ENCODE measurements at regions not wholly inside any gene's neighbourhood (a gene's known extent, or its start where the extent isn't known, plus 50 kb on each side); places are given as distances from the start of the nearest gene placed in this dataset.
"Not testable (repeated sequence)": the region's sequence is repeated elsewhere in the genome, so short reads cannot be mapped to it uniquely, and the experiment has no call there.

- CTCF ChIA-PET, result no interaction called here
- no peak for TF ChIP-seq L3MBTL2 (conservative IDR thresholded peaks at IDR 0.05)
- no peak for TF ChIP-seq FOXA1 (IDR thresholded peaks at IDR 0.05)
- no peak for TF ChIP-seq NFRKB (IDR thresholded peaks at IDR 0.05)
- no peak for TF ChIP-seq FOXK2 (IDR thresholded peaks at IDR 0.05)
- TF ChIP-seq SUZ12 (IDR thresholded peaks at IDR 0.05), result no peak
- TF ChIP-seq ELF4 (IDR thresholded peaks at IDR 0.05), result no peak
- no peak for TF ChIP-seq LEF1 (IDR thresholded peaks at IDR 0.05; ENCODE audit: borderline replicate concordance)
- POLR2A ChIA-PET, result no interaction called here
- no peak for DNase-seq (ENCODE audit: extremely low spot score)
Observed at GRCh38 chr2:182503886-182504285, 77.0 kb upstream of the PDE1A start.

- ChIA-PET POLR2A (no interaction called here), CTCF (no interaction called here)
- no peak for DNase-seq (ENCODE audit: extremely low spot score)
- TF ChIP-seq TARDBP (IDR thresholded peaks at IDR 0.05), result no peak
- TF ChIP-seq PKNOX1 (IDR thresholded peaks at IDR 0.05), result no peak
- no peak for TF ChIP-seq ZNF384 (IDR thresholded peaks at IDR 0.05)
- TF ChIP-seq CTBP1 (IDR thresholded peaks at IDR 0.05; ENCODE audit: borderline replicate concordance), result no peak
- TF ChIP-seq ARNT (IDR thresholded peaks at IDR 0.05), result no peak
- no peak for TF ChIP-seq FOXK2 (IDR thresholded peaks at IDR 0.05)
- TF ChIP-seq BHLHE40 (IDR thresholded peaks at IDR 0.05; ENCODE audit: borderline replicate concordance), result no peak
- no peak for TF ChIP-seq SUZ12 (IDR thresholded peaks at IDR 0.05)
- TF ChIP-seq L3MBTL2 (conservative IDR thresholded peaks at IDR 0.05), result no peak
- TF ChIP-seq FOXA1 (IDR thresholded peaks at IDR 0.05), result no peak
Observed at GRCh38 chr2:182504903-182505302, 78.1 kb upstream of the PDE1A start.

- CTCF ChIA-PET, result no interaction called here
- no peak for DNase-seq (ENCODE audit: extremely low spot score)
- TF ChIP-seq SP1 (IDR thresholded peaks at IDR 0.05), result no peak
- no peak for TF ChIP-seq L3MBTL2 (conservative IDR thresholded peaks at IDR 0.05)
- no peak for TF ChIP-seq FOXM1 (IDR thresholded peaks at IDR 0.05; ENCODE audit: borderline replicate concordance)
- TF ChIP-seq HDGF (IDR thresholded peaks at IDR 0.05; ENCODE audit: borderline replicate concordance), result no peak
- no peak for TF ChIP-seq FOXK2 (IDR thresholded peaks at IDR 0.05)
- TF ChIP-seq TARDBP (IDR thresholded peaks at IDR 0.05), result no peak
- TF ChIP-seq PKNOX1 (IDR thresholded peaks at IDR 0.05), result no peak
- no peak for TF ChIP-seq ARNT (IDR thresholded peaks at IDR 0.05)
- TF ChIP-seq ELF4 (IDR thresholded peaks at IDR 0.05), result no peak
- TF ChIP-seq BHLHE40 (IDR thresholded peaks at IDR 0.05; ENCODE audit: borderline replicate concordance), result no peak
- TF ChIP-seq ZNF384 (IDR thresholded peaks at IDR 0.05), result no peak
- TF ChIP-seq NFRKB (IDR thresholded peaks at IDR 0.05), result no peak
- TF ChIP-seq CTBP1 (IDR thresholded peaks at IDR 0.05; ENCODE audit: borderline replicate concordance), result no peak
- no peak for TF ChIP-seq SUZ12 (IDR thresholded peaks at IDR 0.05)
- TF ChIP-seq LEF1 (IDR thresholded peaks at IDR 0.05; ENCODE audit: borderline replicate concordance), result no peak
- no peak for TF ChIP-seq FOXA1 (IDR thresholded peaks at IDR 0.05)
- POLR2A ChIA-PET, result no interaction called here
Observed at GRCh38 chr2:182506606-182507005, 79.8 kb upstream of the PDE1A start.

GRCh38 chr2:182508583-182508982 lies 81.7 kb upstream of the PDE1A start:
- POLR2A ChIA-PET; CTCF ChIA-PET; DNase-seq (ENCODE audit: extremely low spot score): not testable (repeated sequence)

- DNase-seq (ENCODE audit: extremely low spot score), result no peak
- TF ChIP-seq SP1 (IDR thresholded peaks at IDR 0.05) (no peak), NFRKB (IDR thresholded peaks at IDR 0.05) (no peak), CTBP1 (IDR thresholded peaks at IDR 0.05; ENCODE audit: borderline replicate concordance) (no peak), HDGF (IDR thresholded peaks at IDR 0.05; ENCODE audit: borderline replicate concordance) (no peak), TARDBP (IDR thresholded peaks at IDR 0.05) (no peak), FOXK2 (IDR thresholded peaks at IDR 0.05) (no peak), L3MBTL2 (conservative IDR thresholded peaks at IDR 0.05) (no peak)
- CTCF ChIA-PET, result no interaction called here
- POLR2A ChIA-PET, result no interaction called here
Observed at GRCh38 chr2:182509216-182509615, 82.4 kb upstream of the PDE1A start.

GRCh38 chr2:182521453-182522404 lies 94.9 kb upstream of the PDE1A start:
- CTCF ChIA-PET, result no interaction called here
- POLR2A ChIA-PET, result no interaction called here
- DNase-seq (ENCODE audit: extremely low spot score), result no peak
- TF ChIP-seq TARDBP (IDR thresholded peaks at IDR 0.05) (no peak), SUZ12 (IDR thresholded peaks at IDR 0.05) (no peak)

GRCh38 chr2:182522405-182522896 lies 95.6 kb upstream of the PDE1A start:
- ChIA-PET CTCF (interaction anchor here (0.7 kb wide), 1 partner anchor 282 kb away, joined by 5 read pairs; no protein-coding TSS in a partner anchor), POLR2A (no interaction called here)
- DNase-seq (ENCODE audit: extremely low spot score), result no peak
- TF ChIP-seq BHLHE40 (IDR thresholded peaks at IDR 0.05; ENCODE audit: borderline replicate concordance) (no peak), TARDBP (IDR thresholded peaks at IDR 0.05) (no peak), HDGF (IDR thresholded peaks at IDR 0.05; ENCODE audit: borderline replicate concordance) (no peak), ELF4 (IDR thresholded peaks at IDR 0.05) (no peak), ZNF384 (IDR thresholded peaks at IDR 0.05) (no peak), CTBP1 (IDR thresholded peaks at IDR 0.05; ENCODE audit: borderline replicate concordance) (no peak), ARNT (IDR thresholded peaks at IDR 0.05) (no peak), SUZ12 (IDR thresholded peaks at IDR 0.05) (no peak), FOXK2 (IDR thresholded peaks at IDR 0.05) (no peak), NFRKB (IDR thresholded peaks at IDR 0.05) (no peak), FOXA1 (IDR thresholded peaks at IDR 0.05) (no peak), L3MBTL2 (conservative IDR thresholded peaks at IDR 0.05) (no peak), PKNOX1 (IDR thresholded peaks at IDR 0.05) (no peak; the same call in 1 of the 2 replicates), FOXM1 (IDR thresholded peaks at IDR 0.05; ENCODE audit: borderline replicate concordance) (no peak), LEF1 (IDR thresholded peaks at IDR 0.05; ENCODE audit: borderline replicate concordance) (no peak), SP1 (IDR thresholded peaks at IDR 0.05) (no peak)

All from HEK293T (cell line).